GM19372 (cell line): ENCODE measurements at regions not wholly inside any gene's neighbourhood (a gene's known extent, or its start where the extent isn't known, plus 50 kb on each side); places are given as distances from the start of the nearest gene placed in this dataset.

Source experiments
- ATAC-seq: cut with Tn5 transposase; IDR thresholded peaks from one replicate; pipeline ENCODE4 v1.9.1; 2021; ENCODE audit warnings: mild to moderate bottlenecking, low read depth, moderate library complexity; ENCODE audit not compliant: unreplicated experiment

DNA sequence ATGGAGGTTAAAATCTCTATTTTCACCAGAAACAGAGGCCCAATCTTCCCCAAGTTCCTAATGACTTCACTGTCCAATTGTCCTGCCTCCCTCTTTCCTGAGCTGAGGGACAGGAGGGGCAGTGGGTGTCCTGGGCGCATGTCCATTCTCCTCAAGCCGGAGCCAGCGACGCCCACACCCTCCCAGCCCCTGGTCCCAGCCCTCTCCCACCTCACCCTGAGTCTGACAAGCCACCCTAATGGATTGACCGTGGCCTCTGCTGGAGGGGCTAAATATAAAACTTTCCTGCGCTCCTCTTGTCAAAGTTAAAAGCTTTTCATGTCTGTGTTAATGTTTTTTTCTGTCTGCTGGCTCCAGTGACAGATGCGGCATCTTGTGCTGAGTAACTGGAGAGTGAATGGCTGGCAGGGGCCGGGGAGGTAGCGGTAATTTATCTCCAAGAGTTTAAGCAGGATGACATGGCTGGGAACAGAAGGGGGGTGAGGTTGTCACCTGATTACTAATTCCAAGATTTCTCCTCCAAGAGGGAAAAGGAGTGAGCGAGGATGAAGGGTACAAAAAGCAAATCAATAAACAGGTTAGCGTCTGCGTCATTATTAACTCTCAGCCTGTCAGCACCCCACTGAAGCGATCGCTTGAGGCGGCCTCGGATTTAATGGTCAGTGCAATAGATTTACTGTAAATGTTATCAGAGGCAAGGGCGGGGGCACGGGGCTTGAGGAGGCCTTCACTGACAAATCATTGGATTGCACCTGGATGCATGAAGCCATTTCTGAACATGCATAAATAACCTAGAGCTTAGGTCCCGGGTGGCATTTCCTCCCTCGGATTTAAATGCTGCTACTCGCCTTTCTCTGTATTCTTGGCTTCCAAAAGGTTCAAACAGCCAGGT is 118.1 kb upstream of the MAFB start:
- ATAC-seq = no peak

DNA sequence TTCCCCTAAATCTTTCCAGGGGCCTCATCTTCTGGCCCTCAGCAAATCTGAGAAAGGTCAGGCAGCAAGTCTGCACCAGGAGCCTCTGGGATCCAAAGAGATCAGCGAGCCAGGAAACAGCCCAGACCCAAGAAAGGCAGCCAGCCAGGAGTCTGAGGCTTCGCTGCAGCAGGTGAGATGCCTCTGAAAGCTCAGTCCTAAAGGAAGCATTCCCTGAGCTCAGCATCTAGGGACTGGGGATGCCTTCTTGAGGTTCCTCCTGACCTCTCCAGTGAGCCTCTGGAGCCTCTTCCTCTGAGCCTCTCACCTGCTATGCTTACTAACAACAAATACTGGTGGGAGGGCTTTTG is 118.8 kb upstream of the MAFB start:
- ATAC-seq = no peak

DNA sequence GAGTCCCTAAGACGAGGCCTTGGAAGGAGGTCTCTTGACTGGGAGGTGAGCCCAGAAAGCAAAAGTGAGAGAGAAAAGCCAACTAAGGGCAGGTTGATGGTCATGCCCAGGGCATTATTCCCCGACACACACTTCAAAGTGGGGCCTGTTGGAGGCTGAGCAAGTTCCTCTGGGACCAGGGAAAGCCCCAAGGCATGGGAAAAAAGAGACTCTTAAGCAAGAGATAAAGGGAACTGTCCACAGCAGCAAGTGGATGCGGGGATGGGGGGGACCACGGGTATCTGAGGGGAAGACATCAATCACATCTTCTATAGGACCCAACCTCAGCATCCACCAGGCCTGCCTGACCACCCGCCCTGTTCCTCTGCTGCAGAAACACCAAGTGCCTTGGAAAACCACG is 119.9 kb upstream of the MAFB start:
- ATAC-seq = no peak

DNA sequence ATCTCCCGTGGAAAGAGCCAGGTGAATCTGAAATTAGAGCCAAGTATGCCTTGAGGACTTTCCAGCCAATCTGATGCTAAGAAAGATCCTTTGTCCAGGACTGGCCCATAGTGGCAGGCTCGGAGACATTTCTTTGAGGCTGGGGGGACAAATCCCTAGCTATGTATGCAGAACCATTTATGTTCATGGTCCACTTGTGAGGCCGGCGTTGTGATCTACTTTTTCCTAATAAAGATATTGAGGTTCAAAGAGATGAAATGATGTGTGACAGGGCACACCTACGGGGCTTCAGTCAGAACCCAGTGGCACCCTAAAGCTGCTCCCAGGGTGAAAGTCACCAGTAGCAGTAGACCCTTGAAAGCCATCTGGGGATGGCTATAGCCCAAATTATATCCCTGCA is 120.3 kb upstream of the MAFB start:
- no peak for ATAC-seq

DNA sequence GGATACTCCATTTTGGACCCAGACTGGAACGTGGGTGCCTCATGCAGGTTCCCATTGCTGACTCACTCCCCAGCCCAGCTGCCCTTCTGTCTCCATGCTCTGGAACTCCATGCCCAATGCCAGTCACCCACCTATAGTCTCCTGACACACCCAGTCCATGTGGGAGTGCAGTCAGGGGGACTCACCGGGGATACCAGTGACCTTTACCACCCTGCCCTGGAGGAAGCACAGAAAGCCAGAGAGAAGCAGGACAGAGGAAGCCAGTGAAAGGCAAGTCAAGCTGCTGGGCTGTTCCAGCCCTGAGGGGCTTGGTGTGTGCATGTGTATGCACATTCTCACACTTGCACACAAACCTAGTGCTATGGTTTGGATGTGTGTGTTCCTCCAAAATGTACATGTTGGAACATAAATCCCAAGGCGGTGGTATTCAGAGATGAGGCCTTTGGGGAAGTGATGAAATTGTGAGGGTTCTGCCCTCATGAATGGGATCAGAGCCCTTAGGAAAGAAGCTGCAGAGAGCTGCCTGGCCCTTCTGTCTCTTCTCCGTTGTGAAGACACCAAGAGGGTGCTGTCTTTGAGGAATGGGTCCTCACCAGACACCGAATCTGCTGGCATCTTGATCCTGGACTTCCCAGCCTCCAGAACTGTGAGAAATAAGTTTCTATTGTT is 121.4 kb upstream of the MAFB start:
- ATAC-seq = no peak

DNA sequence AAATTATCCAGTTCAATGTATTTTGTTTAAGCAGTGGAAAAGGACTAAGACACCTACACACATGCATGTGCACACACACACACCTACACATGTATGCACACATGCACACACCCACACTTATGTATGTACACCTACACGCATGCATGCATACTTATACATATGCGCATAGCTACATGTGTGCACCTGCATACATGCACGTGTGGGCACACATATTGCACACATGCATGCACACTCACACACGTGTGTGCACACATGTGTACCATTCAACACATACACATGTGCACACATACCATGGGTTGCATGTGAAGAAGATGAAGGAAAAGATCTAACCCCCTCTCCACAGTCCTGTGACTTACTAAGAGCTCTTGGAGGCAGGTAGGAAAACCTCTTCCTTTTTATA is 122.0 kb upstream of the MAFB start:
- no peak for ATAC-seq

DNA sequence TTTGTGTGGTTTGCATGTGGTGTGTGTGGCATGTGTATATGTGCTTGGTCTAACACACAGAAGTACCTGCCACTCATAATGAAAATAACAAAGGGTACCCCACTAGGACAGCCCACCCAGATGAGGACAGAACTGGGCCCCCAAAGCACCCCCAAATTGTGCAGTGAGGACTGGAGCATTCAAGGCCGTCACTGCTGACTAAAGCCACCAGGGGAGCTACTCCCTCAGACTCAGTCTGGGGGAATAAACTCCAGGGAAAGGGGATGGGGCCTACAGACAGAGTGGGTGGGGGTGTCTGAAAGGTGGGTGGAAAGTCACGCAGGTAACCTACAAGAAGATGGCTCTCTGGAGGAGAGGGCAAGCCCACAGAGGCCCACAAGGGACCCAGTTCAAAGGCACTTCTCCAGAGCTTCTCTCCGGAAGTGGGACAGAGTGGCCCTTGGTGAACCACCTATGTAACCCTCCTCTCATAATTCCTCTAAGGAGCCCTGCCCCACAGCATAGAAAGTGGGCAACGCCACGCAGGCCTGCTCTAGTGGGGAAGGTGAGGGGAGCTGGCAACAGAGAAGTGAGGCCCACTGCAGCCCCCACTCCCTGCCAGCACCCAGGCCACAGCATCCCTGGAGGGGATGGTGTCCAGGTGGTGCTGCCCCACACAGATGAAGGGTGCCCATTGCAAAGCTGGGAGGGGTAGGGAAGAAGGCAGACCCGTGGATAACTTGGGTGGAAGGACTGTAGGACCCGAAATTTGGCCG is 122.8 kb upstream of the MAFB start:
- no peak for ATAC-seq

DNA sequence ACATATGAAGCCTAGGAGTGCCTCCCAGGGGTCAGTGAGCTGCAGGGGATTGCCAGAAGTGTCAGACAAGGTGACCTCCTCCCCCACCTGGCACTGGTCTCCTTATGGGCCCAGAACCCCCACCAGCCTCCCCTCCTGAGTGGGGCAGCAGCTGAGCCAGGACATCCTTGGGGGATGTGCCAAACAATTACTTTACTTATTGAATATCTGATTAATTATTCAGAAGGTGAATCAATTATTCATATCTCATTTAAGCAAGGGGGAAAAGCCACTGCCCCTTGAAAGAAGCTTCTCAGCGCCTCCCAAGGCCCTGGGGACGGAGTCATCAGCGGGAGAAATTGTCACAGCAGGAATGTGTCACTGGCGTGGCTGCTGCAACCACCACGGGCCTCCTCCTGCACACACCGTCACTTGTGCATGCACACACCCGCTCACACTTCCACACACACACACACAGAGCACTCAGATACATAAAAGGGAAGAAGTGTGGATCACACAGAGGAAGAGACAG is 123.4 kb upstream of the MAFB start:
- no peak for ATAC-seq

DNA sequence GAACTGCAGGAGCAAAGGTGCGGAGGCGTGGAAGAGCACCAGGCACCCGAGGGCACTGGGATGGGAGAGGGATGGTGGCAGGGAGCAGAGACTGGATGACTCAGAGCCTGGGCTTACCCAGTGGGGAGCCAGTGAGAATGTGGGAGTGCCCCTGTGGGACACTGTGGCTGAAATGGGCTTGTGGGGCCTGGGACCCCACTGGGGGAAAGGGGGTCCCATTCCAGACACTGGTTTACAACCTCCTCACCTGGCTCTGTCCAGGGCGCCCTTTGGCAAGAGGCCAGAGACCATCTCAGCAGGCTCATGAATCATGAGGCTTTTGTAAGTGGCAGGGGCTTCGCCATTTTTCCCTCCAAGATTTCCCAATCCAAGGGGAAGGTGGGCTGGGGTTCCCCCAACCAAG is 124.0 kb upstream of the MAFB start:
- ATAC-seq = no peak

DNA sequence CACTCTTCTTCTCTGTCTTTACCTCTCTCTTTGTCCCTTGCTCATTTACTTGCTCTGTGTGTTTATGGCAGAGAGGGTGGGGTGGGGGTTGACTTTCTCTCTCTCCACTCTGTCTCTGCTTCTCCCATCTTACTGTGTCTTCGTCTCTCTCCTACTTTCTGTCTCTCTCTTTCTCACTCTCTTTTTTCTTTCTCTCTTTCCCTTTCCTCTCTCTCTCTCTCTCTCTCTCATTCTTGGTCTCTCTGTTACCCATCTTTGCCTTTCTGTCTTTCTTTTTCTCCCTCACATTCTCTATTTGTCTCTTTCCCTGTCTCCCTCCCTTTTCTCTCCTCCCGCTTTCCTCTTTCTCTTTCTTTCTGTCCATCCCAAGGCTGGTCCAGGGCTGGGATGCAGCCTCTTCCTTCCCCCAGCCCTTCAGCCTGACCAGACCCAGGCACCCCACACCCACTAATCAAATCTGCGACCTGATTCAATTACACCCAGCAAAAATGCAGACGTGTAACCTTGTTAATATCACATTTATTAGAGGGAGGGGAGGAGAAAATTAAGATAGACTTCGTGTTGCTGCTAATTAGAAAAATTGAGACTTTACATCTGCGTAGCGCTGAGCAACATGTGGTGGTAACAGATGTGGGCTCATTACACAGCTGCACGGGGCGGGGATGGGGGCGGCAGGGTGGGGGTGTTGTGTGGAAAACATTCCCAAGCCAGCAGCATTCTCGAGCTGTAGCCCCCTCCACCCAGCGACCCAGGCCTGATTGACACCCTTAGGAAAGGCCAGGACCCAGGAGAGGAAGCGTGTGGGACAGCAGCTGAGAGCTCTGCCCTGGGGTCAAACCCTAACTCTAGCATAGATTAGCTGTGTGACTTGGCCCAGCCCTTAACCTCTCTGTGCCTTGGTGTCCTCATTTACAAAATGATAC is 124.9 kb upstream of the MAFB start:
- no peak for ATAC-seq

DNA sequence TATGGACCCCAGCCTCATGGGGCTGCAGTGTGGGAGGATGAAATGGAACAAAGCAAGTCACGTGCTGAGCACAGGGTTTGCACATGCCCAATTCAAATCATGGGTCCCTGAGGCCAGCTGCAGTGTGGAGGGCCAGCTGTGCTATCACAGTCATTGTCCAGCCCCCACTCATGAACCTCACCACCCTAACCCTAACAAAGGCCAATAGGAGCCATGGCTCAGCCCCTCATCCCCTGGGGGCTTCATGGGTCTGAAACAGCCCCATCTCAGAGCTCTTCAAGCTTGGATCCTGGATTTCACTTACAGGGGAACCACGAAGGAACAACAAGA is 125.6 kb upstream of the MAFB start:
- no peak for ATAC-seq

DNA sequence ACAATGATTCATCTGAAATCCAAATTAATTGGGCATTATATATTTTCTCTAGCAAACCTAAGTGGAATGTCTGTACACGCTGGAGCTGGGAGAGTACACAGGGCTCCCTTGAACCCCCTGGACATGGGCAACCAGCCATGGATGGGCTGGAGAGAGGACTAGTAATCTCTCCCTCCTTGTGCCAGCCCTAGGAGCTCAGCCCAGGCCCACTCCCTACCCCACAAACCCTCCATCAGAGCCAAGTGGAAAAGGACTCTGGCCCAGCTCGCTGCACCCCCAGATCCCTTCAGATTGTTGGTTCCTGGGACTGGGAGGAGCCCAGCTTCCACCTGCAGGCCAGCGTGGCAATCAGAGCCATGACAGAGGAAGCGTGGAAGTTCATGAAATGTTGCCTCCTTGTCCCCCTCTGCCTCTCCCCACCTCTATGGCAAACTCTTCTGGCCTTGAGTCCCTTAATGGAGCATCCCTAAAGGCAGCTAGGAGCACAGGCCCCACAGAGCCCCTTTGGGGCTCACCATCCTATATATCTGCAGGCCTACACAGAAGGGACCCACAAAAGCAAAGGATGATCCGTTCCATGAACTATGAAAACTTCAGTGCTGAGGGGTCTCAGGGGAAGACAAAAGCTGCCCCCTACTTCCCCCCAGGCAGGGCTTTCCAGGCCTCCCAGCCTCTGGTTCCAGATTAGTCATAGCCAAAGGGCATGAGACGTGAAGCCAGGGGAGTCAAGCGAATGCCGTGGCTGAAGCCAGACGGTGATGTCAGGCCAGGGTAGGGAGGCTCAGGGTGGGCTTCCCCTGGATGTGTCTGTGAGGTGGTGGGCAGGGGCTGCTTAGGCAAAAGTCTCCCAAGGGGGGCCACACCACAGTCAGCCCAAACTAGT is 126.4 kb upstream of the MAFB start:
- ATAC-seq = no peak

DNA sequence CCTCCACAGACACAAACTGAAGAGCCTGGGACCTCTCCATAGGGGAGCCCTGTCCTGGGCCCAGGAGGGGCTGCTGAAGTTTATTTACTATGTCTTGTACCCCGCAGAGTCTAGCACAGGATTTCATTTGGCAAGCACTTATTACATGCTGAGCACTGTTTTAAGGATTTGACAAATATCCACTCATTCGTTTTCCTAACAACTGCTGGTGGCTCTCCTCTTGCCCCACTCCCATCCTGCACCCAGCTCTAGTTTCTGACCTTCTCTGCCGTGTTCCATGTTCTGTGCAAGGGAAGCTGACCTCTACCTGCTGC is 127.0 kb upstream of the MAFB start:
- ATAC-seq = no peak

DNA sequence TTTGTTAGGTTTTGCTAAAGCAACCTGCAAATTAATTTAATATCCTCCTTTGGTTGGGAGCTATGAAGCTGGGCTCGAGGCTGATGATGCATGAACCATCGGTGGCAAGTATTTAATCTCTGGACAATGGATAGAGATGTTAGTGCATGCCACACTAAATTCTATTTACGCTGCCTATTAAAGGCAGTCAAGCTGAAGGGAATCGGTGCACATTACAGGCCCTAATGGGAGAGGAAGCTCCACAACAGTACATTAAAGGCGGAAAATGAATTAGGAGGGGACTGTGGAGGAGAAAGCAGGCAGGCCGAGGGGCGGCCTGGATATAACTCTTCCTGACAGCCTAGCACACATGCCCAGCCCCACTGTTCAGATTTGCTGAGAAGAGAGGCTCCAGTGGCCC is 132.4 kb upstream of the MAFB start:
- ATAC-seq = no peak

DNA sequence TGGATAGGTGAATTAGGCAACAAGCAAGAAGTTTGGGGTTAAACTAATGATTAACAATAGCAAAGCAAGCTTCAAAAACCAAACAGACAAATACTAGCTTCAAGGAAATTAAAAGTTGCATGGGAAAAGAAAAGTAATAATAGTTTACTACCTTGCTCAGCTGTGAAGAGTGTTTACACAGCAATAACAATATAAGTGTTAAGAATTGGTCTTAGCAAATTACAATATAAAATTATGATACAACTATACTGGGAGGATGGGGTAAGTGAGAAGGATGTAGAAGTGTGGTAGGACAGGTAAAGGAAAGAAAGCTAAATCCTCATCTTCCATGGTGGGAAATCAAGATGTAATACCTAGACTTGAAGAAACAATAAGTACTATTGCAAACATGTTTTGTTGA is 137.7 kb upstream of the MAFB start:
- no peak for ATAC-seq

DNA sequence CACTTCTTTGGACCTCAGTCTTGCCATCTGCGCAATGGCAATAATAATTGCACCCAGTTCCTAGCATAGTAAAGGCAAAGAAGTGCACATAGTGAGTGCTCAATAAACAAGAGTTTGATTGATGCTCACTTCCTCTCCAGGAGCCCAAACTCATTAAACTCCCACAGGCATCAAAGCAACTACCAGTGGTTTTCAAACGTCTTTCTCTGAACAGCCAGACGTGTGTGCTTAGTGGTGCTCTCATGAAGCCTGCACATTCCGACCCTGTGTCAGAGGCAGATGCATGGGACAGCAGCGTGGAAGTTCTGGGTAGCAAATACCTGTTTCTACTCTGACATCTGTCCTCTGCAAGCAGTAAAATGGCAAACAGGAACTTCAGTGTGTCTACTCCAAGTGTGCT is 146.3 kb upstream of the MAFB start:
- ATAC-seq = no peak

DNA sequence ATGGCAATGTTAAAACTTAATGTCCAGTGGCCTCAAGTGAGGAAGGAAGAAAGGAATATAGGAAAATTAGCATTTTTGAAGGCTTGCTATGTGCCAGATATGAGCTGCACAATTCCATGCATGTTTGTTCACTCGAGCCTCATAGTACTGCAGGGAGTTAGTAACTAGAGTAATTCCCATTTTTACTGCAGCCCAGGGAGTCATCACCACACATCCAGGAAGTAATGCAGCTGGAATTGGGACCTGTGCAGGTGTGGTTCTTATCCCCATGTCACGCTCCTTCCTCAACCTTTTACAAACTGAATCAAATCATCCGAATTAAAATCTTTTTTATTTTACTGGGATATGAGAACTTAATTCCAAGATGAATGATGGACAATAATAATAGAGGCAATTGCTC is 149.5 kb upstream of the MAFB start:
- no peak for ATAC-seq

DNA sequence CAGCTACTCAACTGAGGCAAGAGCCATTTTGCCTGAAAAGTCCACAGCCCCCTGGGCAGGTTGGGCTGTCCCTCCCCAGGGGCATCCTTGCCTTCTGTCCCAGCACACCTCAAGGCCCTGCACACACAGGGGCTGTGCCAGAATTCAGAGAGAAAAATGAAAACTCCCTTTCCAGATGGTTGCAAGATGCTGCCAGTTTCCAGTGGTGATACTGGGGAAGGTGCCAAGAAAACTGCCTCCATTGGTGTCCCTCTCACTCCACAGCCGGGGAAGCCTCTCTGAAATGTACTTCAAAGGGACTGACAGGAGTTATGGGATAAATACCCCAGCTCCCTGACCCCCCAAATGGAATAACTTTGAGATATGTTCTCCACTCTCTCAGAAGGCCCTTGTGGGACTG is 154.2 kb upstream of the MAFB start:
- ATAC-seq = no peak

DNA sequence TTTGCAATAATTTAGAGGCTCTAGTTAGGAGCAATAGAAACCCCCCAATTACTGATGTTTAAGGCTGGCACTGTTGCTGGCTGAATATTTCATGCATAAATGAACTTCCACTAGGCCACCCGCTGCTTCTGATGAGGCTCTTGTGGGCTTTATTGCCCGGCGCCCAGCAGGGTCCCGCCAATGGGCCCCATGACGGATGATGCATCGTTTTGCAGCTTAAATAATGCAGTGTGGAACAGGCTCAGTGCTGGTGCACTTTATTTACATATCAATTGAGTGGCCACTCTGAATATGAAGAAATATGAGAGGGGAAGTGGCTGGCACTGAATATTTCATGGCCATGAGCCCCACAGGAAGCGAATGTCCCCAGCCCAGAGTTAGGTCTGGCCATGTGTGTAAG is 155.3 kb upstream of the MAFB start:
- ATAC-seq = no peak

DNA sequence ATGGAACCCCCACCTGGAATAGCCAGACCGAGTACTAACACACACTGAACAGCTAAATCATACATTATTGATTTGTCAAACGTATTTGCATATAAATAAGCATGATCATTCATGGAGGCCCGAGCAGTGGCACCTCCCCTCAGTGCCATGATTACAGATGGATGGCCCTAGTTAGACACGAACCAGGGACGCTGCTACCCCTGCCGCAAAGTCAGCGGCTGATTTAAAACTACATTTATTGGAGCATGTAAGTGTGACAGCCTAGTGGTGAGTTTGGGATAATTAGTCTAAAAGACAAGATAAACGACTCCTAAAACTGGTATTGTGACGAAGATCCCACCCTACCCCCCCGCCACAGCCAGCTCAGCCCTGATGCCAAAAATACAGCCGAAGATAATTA is 159.1 kb upstream of the MAFB start:
- no peak for ATAC-seq
